Osteocyte (in vitro differentiated cells): ENCODE measurements at regions not wholly inside any gene's neighbourhood (a gene's known extent, or its start where the extent isn't known, plus 50 kb on each side); places are given as distances from the start of the nearest gene placed in this dataset.

Experiments used
- DNase-seq: peaks from one replicate; pipeline ENCODE4 v3.0.0; 2021; ENCODE audit warnings: mixed read lengths; ENCODE audit not compliant: unreplicated experiment; ENCODE audit errors: extremely low spot score
- H3K27ac Mint-ChIP-seq: one replicate; pipeline ENCODE4 v1.8.0; 2021; ENCODE audit warnings: mild to moderate bottlenecking, mixed read lengths; ENCODE audit not compliant: unreplicated experiment
- H3K27me3 Mint-ChIP-seq: one replicate; pipeline ENCODE4 v1.8.0; 2021; ENCODE audit warnings: mixed read lengths; ENCODE audit not compliant: unreplicated experiment
- H3K36me3 Mint-ChIP-seq: one replicate; pipeline ENCODE4 v1.8.0; 2021; ENCODE audit warnings: mixed read lengths; ENCODE audit not compliant: unreplicated experiment
- H3K4me1 Mint-ChIP-seq: one replicate; pipeline ENCODE4 v1.8.0; 2021; ENCODE audit warnings: mixed read lengths; ENCODE audit not compliant: unreplicated experiment
- H3K4me3 Mint-ChIP-seq: one replicate; pipeline ENCODE4 v1.8.0; 2021; ENCODE audit warnings: mild to moderate bottlenecking, moderate library complexity, mixed read lengths; ENCODE audit not compliant: unreplicated experiment
- H3K9me3 Mint-ChIP-seq: one replicate; pipeline ENCODE4 v1.8.0; 2021; ENCODE audit warnings: mixed read lengths; ENCODE audit not compliant: unreplicated experiment
- CTCF ChIP-seq: fragments of 200-600 bp; sonication (generic); IDR thresholded peaks from 2 replicates; pipeline ENCODE4 v1.5.0; 2021; ENCODE audit warnings: antibody characterized with exemption, mild to moderate bottlenecking, moderate library complexity

- Mint-ChIP-seq H3K27ac (no peak overlapping the region), H3K9me3 (no peaks in the 10 kb centered on the region), H3K27me3 (no peaks in the 10 kb centered on the region), H3K4me3 (no peak overlapping the region), H3K36me3 (no peaks in the 10 kb centered on the region), H3K4me1 (peaks cover 2% of the 10 kb centered on the region)
- TF ChIP-seq CTCF = no peak
- no peak for DNase-seq
Observed at GRCh38 chr3:147989344-147989743, 580.2 kb downstream of the ZIC1 start.

- no peak for TF ChIP-seq CTCF
- no peak overlapping the region for H3K27ac Mint-ChIP-seq
- peaks cover 12% of the 10 kb centered on the region for H3K9me3 Mint-ChIP-seq
- DNase-seq = no peak
- H3K4me1 Mint-ChIP-seq = peaks cover 9% of the 10 kb centered on the region
- no peaks in the 10 kb centered on the region for H3K27me3 Mint-ChIP-seq
- no peak overlapping the region for H3K4me3 Mint-ChIP-seq
- H3K36me3 Mint-ChIP-seq = peaks cover 5% of the 10 kb centered on the region
Observed at GRCh38 chr3:148002705-148003205, 593.6 kb downstream of the ZIC1 start.

GRCh38 chr3:148004331-148004730 lies 595.2 kb downstream of the ZIC1 start:
- Mint-ChIP-seq H3K36me3 (peaks cover 1% of the 10 kb centered on the region), H3K4me1 (peaks cover 24% of the 10 kb centered on the region), H3K4me3 (no peak overlapping the region), H3K27ac (no peak overlapping the region), H3K9me3 (peaks cover 6% of the 10 kb centered on the region), H3K27me3 (no peaks in the 10 kb centered on the region)
- no peak for TF ChIP-seq CTCF
- no peak for DNase-seq

- peaks cover 5% of the 10 kb centered on the region for H3K36me3 Mint-ChIP-seq
- no peak overlapping the region for H3K4me3 Mint-ChIP-seq
- peaks cover 31% of the 10 kb centered on the region for H3K4me1 Mint-ChIP-seq
- DNase-seq = no peak
- H3K9me3 Mint-ChIP-seq = peaks cover 6% of the 10 kb centered on the region
- no peak overlapping the region for H3K27ac Mint-ChIP-seq
- no peaks in the 10 kb centered on the region for H3K27me3 Mint-ChIP-seq
- no peak for TF ChIP-seq CTCF
Observed at GRCh38 chr3:148005456-148005855, 596.3 kb downstream of the ZIC1 start.

GRCh38 chr3:148006508-148006907 lies 597.3 kb downstream of the ZIC1 start:
- DNase-seq = no peak

More at GRCh38 chr3:148006508-148006907, 597.3 kb downstream of the ZIC1 start:
- peak overlapping the region; percentile 18 for H3K27ac Mint-ChIP-seq
- peaks cover 5% of the 10 kb centered on the region for H3K36me3 Mint-ChIP-seq
- no peaks in the 10 kb centered on the region for H3K27me3 Mint-ChIP-seq
- H3K4me1 Mint-ChIP-seq = peaks cover 32% of the 10 kb centered on the region
- no peak for TF ChIP-seq CTCF
- no peak overlapping the region for H3K4me3 Mint-ChIP-seq
- H3K9me3 Mint-ChIP-seq = peaks cover 6% of the 10 kb centered on the region
